ENCODE measurements at regions not wholly inside any gene's neighbourhood (a gene's known extent, or its start where the extent isn't known, plus 50 kb on each side); places are given as distances from the start of the nearest gene placed in this dataset.
"Not testable (repeated sequence)": the region's sequence is repeated elsewhere in the genome, so short reads cannot be mapped to it uniquely, and the experiment has no call there.

DNA sequence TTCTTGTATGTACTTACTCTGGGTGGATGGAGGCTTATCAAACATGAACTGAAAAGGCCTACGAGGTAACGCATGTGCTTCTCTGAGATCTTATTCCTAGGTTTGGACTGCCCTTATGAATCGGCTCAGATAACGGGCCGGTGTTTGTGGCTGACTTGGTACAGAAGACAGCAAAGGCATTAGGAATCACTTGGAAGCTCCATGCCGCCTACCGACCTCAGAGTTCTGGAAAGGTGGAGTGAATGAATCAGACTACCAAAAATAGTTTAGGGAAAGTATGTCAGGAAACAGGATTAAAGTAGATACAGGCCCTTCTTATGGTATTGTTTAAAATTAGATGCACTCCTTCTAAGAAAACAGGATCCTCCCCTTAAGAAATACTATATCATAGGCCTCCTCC, 172.4 kb upstream of the PCDH9 start:
- Histone ChIP-seq H3K27ac (no peak overlapping the region), H3K4me3 (no peak overlapping the region)

GRCh38 chr13:67395577-67395976, 165.4 kb upstream of the PCDH9 start:
- Histone ChIP-seq H3K27ac (no peak overlapping the region), H3K4me3 (no peak overlapping the region)

- Histone ChIP-seq H3K27ac (no peak overlapping the region), H3K4me3 (no peak overlapping the region)
These were observed 161.9 kb upstream of the PCDH9 start for GRCh38 chr13:67392014-67392413.

GRCh38 chr13:67390462-67391086, 160.4 kb upstream of the PCDH9 start:
- Histone ChIP-seq H3K27ac (no peak overlapping the region), H3K4me3 (no peak overlapping the region)

GRCh38 chr13:67389171-67389570, 159.0 kb upstream of the PCDH9 start:
- no peak overlapping the region for H3K27ac ChIP-seq
- no peak overlapping the region for H3K4me3 ChIP-seq

GRCh38 chr13:67383109-67383757, 153.1 kb upstream of the PCDH9 start:
- H3K27ac ChIP-seq, H3K4me3 ChIP-seq: not testable (repeated sequence)

DNA sequence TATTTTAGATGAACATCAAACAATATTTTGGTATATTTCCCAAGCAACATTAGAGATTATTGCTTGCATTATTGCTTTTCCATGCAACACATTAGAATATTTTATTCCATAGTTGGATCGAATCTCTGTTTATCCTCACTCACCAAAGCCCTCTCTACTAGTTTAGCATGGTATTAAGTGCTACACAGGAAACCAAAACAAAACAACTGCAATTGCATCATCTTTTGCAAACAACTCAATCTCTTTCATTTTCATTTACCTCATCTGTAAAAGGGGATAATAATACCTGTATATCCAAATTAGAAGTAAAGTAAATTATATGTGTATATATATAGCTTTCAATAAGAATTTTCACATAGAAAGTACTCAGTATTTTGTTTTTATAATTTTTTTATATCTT, 147.8 kb upstream of the PCDH9 start:
- no peak overlapping the region for H3K27ac ChIP-seq
- no peak overlapping the region for H3K4me3 ChIP-seq

GRCh38 chr13:67374391-67374790, 144.3 kb upstream of the PCDH9 start:
- Histone ChIP-seq H3K4me3 (no peak overlapping the region), H3K27ac (no peak overlapping the region)

DNA sequence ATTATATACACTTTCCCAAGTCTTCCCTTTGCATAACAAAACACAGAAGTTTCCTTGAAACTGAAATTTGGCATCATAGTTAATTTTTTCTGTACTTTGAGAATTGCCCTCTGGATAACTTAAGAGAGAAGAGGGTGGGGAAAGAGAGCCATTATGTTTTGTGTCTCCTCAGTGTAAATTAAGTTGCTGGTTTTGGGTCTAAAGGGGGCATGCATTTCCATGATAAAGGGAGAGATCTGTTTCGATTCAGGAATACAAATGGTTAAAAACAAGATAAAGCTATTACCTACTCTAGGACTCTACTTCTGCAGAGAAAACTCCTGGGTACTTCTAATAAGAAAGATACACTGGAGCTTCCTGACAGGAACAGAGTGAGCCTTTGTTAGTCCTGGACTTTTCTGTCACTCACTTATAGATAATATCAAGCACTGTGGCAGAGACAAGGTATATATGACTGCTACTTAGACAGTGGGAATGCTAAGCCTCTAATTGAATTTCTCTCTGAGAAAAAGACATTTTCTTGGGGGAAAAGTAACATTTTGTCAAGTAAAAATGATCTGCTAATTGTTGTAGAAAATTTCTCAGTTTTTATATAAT, 142.8 kb upstream of the PCDH9 start:
- no peak overlapping the region for H3K27ac ChIP-seq
- no peak overlapping the region for H3K4me3 ChIP-seq

DNA sequence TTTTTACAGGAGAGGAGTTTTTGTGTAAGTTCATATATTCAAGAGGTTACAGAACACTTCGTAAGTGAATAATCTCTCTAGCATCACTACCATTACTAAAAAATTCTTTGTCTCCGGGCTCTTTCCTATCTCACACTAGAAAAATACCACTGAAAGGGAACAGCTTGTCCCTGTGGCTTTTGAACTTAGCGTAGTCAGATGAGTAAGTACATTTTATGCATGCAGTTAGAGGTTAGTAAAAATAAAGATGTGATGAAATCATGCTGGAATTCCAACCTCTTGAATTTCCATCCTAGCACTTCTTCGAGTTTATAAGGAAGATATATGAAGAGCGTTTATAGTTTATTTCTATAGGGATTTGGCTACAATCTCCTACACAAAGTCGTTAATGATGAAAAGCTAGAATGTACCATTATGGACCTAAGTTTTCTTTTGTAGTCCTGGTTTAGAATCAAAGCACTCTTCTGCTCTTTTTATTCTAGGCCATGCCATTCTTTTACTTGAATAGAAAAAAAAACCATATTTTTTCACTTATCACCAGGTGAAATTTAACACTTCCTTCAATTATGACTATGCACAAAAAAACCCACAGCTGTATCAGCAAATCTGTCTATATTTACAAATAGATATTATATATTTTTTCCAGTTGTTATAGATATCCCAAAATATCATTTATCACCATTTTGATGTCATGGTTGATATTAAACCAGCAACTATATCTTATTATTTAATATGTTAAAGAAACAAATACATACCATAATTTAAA, 139.9 kb upstream of the PCDH9 start:
- no peak overlapping the region for H3K4me3 ChIP-seq
- no peak overlapping the region for H3K27ac ChIP-seq

DNA sequence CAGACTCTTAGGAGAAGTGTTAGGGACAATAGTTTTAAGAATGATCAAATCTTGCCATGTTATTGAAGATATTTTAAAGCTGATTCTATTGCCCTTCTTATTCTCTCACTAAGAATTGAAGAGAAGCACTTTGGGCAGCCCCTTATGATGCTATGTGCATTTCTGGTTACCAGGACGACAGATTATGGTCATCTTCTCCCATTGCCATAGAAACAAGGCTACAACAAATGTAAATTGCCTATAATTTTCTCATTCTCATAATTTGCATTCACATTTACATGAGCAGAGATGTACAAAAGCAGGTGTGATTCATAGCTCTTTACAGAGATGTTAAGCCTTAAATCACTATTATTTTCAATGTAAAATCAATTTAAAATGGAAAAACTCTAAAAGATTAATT, 137.3 kb upstream of the PCDH9 start:
- H3K4me3 ChIP-seq, result no peak overlapping the region
- H3K27ac ChIP-seq, result no peak overlapping the region

GRCh38 chr13:67366533-67366932, 136.4 kb upstream of the PCDH9 start:
- Histone ChIP-seq H3K27ac (no peak overlapping the region), H3K4me3 (no peak overlapping the region)

DNA sequence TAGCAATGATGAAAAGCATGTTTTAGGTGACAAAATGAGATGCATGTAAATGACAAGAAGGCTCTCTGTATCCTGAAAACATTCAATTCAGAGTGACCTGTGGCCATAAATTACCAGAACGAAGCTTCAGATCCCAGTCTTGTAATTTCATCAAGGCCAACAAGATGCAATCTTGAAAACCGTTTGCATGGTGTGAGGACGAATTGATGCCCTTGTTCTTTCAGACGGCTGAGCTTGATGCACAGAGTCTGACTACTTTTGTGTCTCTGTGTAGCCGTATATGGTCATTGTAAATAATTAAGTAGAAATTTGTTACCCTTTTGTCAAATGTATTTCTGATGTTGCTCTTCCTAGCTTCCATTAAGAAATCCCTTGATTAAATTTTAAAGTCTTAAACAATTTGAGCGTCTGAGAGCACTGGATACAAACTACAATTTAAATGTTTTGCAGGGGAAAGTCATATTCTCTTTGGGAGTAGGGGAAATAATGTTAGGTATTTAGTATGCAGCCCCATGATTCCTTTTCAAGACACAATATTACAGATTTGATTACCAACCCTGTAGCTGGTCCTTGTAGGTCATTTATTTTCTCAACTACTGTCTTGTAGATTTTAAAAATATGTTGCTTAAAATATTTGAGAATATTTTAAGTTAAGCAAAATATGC, 125.8 kb upstream of the PCDH9 start:
- no peak overlapping the region for H3K27ac ChIP-seq
- H3K4me3 ChIP-seq, result no peak overlapping the region

DNA sequence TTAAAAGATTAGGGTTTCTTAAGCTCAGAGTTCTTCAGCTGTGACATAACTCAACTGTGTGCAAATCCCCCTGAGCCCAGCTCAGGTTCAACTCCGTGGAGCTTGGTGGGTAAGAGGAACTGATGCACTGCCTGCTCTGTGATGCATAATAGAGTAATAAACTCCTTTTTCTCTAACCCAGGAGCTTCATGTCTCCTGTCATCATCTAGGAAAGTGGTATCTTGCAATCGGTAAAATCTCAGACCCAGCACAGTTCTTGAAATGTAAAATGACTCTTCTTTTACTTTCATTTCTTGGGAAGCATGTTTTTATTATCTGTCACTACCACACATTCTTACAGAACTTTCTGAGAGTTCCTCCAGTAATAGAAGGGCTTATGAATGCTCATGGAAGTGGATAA, 123.8 kb upstream of the PCDH9 start:
- H3K4me3 ChIP-seq, result no peak overlapping the region
- no peak overlapping the region for H3K27ac ChIP-seq

- Histone ChIP-seq H3K27ac (no peak overlapping the region), H3K4me3 (no peak overlapping the region)
These were observed 122.9 kb upstream of the PCDH9 start for GRCh38 chr13:67353031-67353430.

DNA sequence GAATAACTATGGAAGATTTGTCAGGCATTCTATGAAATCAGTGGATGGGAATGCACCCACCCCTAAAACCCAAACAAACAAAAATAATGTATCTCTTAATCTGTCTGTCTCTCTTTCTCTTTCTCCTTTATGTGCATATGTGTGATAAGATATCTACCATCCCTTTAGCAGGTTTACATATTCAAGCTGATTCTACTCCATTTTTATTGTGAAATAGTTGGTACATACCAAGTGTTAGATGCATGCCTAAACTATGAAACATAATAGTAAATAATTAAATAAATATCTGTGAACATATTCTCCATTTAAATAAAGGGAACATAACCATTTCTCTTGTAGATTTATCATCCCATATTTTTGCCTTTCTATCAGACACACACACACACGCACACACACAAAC, 121.8 kb upstream of the PCDH9 start:
- H3K27ac ChIP-seq, result no peak overlapping the region
- H3K4me3 ChIP-seq, result no peak overlapping the region

DNA sequence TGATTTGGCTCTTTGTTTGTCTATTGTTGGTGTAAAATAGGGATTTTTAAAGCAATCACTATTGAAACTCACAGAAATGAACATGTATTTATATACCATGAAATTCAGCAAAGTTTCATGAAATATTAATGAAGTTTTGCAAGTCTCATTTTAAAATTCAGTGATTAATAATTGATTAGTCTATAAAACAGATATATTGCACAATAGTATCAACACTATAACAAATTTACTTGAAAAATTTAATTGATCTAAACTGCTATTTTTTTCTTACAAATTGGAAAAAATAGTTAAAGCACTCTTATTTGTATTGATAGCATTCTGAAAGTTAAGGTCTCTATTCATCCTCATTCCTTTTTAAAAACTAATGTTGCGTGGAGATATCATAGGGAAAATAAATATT, 121.0 kb upstream of the PCDH9 start:
- Histone ChIP-seq H3K27ac (no peak overlapping the region), H3K4me3 (no peak overlapping the region)

DNA sequence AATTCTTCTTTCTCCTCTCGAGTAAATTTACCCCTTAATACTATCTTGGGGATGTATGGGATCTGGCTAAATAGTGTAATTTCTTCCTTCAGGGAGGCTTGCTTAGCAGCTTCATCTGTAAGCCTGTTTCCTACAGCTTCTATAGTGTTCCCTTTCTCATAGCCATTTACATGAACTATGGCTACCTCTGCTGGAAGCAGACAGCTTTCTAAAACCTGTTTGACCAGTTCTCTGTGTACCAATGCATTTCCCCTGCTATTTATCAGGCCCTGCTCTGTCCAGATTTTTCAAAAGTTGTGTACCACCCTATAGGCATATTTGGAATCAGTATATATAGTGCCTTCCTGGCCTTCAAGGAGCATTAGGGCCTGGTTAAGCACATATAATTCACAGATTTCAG, 113.6 kb upstream of the PCDH9 start:
- Histone ChIP-seq H3K4me3 (no peak overlapping the region), H3K27ac (no peak overlapping the region)

DNA sequence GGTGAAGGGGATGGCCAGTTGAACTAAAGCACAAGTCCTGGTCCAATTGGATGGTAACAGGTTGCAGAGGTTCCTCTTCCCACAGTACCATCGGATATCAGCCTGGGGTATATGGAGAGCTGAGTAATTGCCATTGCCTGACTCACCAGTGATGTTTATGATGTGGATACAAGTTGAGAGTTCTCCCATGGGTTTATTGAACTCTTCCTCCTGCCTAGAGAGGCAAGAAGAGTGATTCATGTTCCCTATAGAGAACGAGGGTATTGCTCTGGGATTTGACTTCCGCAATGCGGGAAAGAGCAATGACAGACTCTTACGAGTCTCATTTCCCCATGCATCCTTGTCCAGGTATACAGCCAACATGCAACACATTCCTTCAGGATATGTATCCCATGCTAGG, 111.3 kb upstream of the PCDH9 start:
- no peak overlapping the region for H3K27ac ChIP-seq
- no peak overlapping the region for H3K4me3 ChIP-seq

- no peak overlapping the region for H3K4me3 ChIP-seq
- H3K27ac ChIP-seq, result no peak overlapping the region
These were observed 100.0 kb upstream of the PCDH9 start for GRCh38 chr13:67330149-67330548.

Data from skin epidermis (tissue), 12 donors.